ENCODE measurements at regions not wholly inside any gene's neighbourhood (a gene's known extent, or its start where the extent isn't known, plus 50 kb on each side); places are given as distances from the start of the nearest gene placed in this dataset.
"Not testable (repeated sequence)": the region's sequence is repeated elsewhere in the genome, so short reads cannot be mapped to it uniquely, and the experiment has no call there.

DNA sequence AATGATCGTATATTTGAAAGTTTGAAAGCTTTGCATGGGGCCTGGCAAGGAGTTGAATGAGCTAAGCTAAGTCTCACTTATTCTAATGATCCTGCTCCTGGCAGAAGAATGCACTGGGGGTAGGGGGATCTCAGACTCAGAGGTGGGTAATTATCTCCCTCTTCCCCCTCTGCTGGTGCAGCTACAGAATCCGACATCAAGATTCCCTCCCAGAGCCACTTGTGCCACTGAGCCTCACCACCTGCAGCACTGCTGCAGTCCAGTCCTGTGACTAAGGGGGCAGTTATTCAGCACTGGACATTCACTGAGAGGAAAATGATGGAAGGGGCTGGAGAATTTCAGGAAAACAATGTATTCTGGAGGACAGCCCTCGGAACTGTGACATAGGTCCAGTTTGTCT is 205.8 kb downstream of the DEPDC1B start:
- H3K27ac ChIP-seq: peak overlapping the region; percentile 53; the same call in 1 of the 2 replicates
- TF ChIP-seq ZFX (IDR thresholded peaks at IDR 0.05; ENCODE audit: borderline replicate concordance): no peak
- TF ChIP-seq, protein P1, sequence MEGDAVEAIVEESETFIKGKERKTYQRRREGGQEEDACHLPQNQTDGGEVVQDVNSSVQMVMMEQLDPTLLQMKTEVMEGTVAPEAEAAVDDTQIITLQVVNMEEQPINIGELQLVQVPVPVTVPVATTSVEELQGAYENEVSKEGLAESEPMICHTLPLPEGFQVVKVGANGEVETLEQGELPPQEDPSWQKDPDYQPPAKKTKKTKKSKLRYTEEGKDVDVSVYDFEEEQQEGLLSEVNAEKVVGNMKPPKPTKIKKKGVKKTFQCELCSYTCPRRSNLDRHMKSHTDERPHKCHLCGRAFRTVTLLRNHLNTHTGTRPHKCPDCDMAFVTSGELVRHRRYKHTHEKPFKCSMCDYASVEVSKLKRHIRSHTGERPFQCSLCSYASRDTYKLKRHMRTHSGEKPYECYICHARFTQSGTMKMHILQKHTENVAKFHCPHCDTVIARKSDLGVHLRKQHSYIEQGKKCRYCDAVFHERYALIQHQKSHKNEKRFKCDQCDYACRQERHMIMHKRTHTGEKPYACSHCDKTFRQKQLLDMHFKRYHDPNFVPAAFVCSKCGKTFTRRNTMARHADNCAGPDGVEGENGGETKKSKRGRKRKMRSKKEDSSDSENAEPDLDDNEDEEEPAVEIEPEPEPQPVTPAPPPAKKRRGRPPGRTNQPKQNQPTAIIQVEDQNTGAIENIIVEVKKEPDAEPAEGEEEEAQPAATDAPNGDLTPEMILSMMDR (IDR thresholded peaks at IDR 0.05): no peak

- TF ChIP-seq, protein P1 (IDR thresholded peaks at IDR 0.05): no peak
- no peak for TF ChIP-seq ZFX (IDR thresholded peaks at IDR 0.05; ENCODE audit: borderline replicate concordance)
- H3K27ac ChIP-seq: no peak overlapping the region
These were observed 206.6 kb downstream of the DEPDC1B start for GRCh38 chr5:60493372-60493771.

- no peak overlapping the region for H3K27ac ChIP-seq
- TF ChIP-seq ZFX (IDR thresholded peaks at IDR 0.05; ENCODE audit: borderline replicate concordance): no peak
- TF ChIP-seq, protein P1 (IDR thresholded peaks at IDR 0.05): no peak
These were observed 207.0 kb downstream of the DEPDC1B start for GRCh38 chr5:60492958-60493357.

DNA sequence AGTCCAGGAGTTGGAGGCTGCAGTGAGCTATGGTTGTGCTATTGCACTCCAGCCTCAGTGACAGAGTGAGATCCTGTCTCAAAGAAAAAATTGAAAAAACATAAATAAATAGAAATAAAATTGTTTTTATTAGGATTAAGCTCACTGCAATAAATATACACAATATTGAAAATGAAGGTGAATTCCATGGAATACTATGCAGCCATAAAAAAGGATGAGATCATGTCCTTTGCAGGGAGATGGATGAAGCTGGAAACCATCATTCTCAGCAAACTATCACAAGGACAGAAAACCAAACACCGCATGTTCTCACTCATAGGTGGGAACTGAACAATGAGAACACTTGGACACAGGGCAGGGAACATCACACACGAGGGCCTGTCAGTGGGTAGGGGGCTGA is 207.6 kb downstream of the DEPDC1B start:
- H3K27ac ChIP-seq: not testable (repeated sequence)

- no peak for TF ChIP-seq ZFX (IDR thresholded peaks at IDR 0.05; ENCODE audit: borderline replicate concordance)
- TF ChIP-seq, protein P1 (IDR thresholded peaks at IDR 0.05): no peak
- H3K27ac ChIP-seq: peak overlapping the region; percentile 91; the same call in 1 of the 2 replicates
These were observed 209.3 kb downstream of the DEPDC1B start for GRCh38 chr5:60490597-60491166.

DNA sequence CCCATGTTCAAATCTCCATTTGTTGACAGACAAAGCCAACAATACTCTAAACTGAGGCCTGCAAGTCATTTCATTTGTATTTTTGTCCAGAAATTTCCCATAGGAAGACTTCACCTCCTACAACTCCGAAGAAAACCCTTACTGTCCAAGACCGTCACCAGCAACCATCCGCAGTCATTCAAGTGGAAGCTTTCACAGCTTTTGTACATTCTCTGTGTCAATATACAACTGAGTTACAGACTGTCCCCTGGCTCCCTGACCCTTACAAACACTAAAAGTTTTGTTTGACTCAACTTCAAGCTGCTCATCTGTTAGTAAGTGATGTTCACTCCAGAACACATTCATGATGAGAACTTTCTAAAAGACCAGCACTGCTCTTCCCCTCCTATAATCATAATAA is 210.1 kb downstream of the DEPDC1B start:
- H3K27ac ChIP-seq: peak overlapping the region; percentile 91
- TF ChIP-seq, protein P1 (IDR thresholded peaks at IDR 0.05): no peak
- no peak for TF ChIP-seq ZFX (IDR thresholded peaks at IDR 0.05; ENCODE audit: borderline replicate concordance)

DNA sequence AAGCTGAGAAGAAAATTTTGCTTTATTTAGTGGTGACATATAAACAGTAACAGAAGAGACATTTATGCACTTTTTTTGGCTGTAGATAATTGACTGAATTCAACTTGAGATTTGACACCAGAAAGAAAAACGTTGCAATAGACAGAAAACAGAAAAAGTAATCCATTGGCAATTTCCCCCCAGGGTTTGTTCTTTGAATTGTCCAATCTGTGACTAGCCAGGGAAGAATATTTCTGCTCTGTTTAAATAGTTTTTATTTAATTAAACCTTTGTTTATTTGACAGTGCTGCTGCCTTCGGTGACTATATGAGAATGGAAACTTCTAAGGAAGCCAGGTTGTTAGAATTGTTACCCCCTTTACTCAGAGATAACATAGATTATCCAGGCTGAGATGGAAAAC is 210.6 kb downstream of the DEPDC1B start:
- TF ChIP-seq, protein P1 (IDR thresholded peaks at IDR 0.05): no peak
- no peak for TF ChIP-seq ZFX (IDR thresholded peaks at IDR 0.05; ENCODE audit: borderline replicate concordance)

More for the DNA sequence above, 210.6 kb downstream of the DEPDC1B start:
- H3K27ac ChIP-seq: peak overlapping the region; percentile 91
